ENCODE measurements at regions not wholly inside any gene's neighbourhood (a gene's known extent, or its start where the extent isn't known, plus 50 kb on each side); places are given as distances from the start of the nearest gene placed in this dataset.

DNA sequence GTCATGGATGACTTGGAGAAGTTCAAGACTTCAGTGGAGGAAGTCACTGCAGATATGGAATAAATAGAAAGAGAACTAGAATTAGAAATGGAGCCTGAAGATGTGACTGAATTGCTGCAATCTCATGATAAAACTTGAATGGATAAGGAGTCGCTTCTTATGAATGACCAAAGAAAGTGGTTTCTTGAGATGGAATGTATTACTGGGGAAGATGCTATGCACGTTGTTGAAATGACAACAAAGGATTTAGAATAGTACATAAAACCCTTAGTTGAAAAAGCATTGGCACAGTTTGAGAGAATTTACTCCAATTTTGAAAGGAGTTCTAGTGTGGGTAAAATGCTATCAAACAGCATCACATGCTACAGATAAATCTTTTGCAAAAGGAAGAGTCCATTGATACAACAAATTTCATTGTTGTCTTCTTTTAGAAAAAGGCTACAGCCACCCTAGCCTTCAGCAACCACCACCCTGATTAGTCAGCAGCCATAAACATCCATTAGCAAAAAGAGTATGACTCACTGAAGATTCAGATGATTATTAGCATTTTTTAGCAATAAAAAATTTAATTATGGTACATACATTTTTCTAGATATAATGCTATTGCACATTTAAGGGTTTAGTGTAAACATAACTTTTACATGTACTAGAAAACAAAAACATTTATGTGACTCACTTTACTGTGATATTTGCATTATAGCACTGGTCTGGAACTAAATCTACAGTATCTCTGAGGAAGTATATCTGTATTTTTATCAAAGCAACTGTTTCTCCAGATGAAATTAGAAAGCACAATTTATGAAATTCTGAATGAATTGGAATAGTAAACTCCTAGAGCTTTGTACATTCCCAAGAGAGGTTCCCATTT lies 110.5 kb upstream of the TACR1 start:
- Mint-ChIP-seq H3K27me3 (ENCODE audit: insufficient read depth, low read depth) (no peaks in the 10 kb centered on the region), H3K27ac (no peak overlapping the region), H3K4me3 (no peak overlapping the region), H3K4me1 (no peaks in the 10 kb centered on the region), H3K36me3 (no peaks in the 10 kb centered on the region), H3K9me3 (no peaks in the 10 kb centered on the region)
- H3K27ac ChIP-seq, result no peak overlapping the region
- H2AFZ ChIP-seq (replicated peaks), result no peak overlapping the region
- no peaks in the 10 kb centered on the region for H3K79me2 ChIP-seq (ENCODE audit: low read depth)
- H4K20me1 ChIP-seq (ENCODE audit: low read depth), result no peaks in the 10 kb centered on the region
- H3K9ac ChIP-seq, result no peak overlapping the region
- no peaks in the 10 kb centered on the region for H3K36me3 ChIP-seq
- H3K4me3 ChIP-seq, result no peak overlapping the region
- H3K4me1 ChIP-seq, result no peaks in the 10 kb centered on the region
- H3K4me2 ChIP-seq, result no peak overlapping the region
- no peak for TF ChIP-seq EZH2 (IDR thresholded peaks at IDR 0.05)
- TF ChIP-seq, protein P1, sequence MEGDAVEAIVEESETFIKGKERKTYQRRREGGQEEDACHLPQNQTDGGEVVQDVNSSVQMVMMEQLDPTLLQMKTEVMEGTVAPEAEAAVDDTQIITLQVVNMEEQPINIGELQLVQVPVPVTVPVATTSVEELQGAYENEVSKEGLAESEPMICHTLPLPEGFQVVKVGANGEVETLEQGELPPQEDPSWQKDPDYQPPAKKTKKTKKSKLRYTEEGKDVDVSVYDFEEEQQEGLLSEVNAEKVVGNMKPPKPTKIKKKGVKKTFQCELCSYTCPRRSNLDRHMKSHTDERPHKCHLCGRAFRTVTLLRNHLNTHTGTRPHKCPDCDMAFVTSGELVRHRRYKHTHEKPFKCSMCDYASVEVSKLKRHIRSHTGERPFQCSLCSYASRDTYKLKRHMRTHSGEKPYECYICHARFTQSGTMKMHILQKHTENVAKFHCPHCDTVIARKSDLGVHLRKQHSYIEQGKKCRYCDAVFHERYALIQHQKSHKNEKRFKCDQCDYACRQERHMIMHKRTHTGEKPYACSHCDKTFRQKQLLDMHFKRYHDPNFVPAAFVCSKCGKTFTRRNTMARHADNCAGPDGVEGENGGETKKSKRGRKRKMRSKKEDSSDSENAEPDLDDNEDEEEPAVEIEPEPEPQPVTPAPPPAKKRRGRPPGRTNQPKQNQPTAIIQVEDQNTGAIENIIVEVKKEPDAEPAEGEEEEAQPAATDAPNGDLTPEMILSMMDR (IDR thresholded peaks at IDR 0.05), result no peak
- no peak for TF ChIP-seq EZH2phosphoT487 (IDR thresholded peaks at IDR 0.05)
- no peaks in the 10 kb centered on the region for H3F3A ChIP-seq (ENCODE audit: low read depth)
- H3K27me3 ChIP-seq, result no peaks in the 10 kb centered on the region
- no peak for DNase-seq (ENCODE audit: low spot score)
- no peaks in the 10 kb centered on the region for H3K9me3 ChIP-seq (ENCODE audit: low read depth)

DNA sequence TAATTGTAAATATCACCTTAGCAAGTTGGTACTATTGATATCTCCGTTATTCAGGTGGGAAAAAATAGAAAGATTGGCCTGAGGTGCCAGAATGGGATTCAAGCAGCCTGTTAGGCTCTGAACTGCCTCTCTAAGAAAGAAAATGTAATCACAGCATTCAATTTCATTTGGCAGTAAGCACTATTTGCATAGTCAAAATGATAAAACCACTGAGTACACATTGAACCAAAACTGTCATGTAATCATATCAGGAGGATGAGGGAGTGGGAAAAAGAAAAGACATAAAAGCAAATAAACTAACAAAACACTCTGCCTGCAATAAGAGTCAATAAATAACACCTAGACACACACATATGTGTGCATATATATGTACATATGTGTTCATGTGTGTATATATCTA lies 103.9 kb upstream of the TACR1 start:
- Histone ChIP-seq H4K20me1 (ENCODE audit: low read depth) (no peaks in the 10 kb centered on the region), H2AFZ (replicated peaks) (no peak overlapping the region), H3K4me3 (no peak overlapping the region), H3K36me3 (no peaks in the 10 kb centered on the region), H3K27me3 (no peaks in the 10 kb centered on the region), H3K27ac (no peak overlapping the region), H3K9me3 (ENCODE audit: low read depth) (no peaks in the 10 kb centered on the region), H3K4me2 (no peak overlapping the region), H3F3A (ENCODE audit: low read depth) (no peaks in the 10 kb centered on the region), H3K4me1 (no peaks in the 10 kb centered on the region), H3K9ac (no peak overlapping the region), H3K79me2 (ENCODE audit: low read depth) (no peaks in the 10 kb centered on the region)
- TF ChIP-seq, protein P1 (IDR thresholded peaks at IDR 0.05), result no peak
- TF ChIP-seq EZH2phosphoT487 (IDR thresholded peaks at IDR 0.05) (no peak), EZH2 (IDR thresholded peaks at IDR 0.05) (no peak)
- Mint-ChIP-seq H3K27ac (no peak overlapping the region), H3K27me3 (ENCODE audit: insufficient read depth, low read depth) (no peaks in the 10 kb centered on the region), H3K4me3 (no peak overlapping the region), H3K4me1 (no peaks in the 10 kb centered on the region), H3K9me3 (no peaks in the 10 kb centered on the region), H3K36me3 (no peaks in the 10 kb centered on the region)
- no peak for DNase-seq (ENCODE audit: low spot score)

DNA sequence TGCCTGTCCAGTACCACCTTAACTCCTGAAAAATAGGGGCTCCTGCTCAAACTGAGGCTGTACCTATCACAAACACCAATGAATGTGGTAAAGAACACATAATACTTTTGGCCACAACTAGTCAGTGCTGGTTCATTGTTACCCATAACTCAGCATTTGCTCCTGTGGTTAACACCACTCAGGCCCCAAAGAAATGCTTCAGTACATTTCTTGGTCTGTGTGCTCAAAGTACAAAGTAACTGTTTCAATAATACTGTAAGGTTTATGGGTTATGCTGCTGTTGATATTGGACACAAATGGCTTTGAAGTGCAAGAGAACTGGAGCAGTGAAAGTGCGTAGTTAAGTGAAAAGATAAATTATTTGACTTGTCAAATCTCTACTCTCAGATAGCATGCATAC lies 95.0 kb upstream of the TACR1 start:
- TF ChIP-seq EZH2phosphoT487 (IDR thresholded peaks at IDR 0.05) (no peak), EZH2 (IDR thresholded peaks at IDR 0.05) (no peak)
- TF ChIP-seq, protein P1 (IDR thresholded peaks at IDR 0.05), result no peak
- Mint-ChIP-seq H3K27ac (no peak overlapping the region), H3K36me3 (no peaks in the 10 kb centered on the region), H3K27me3 (ENCODE audit: insufficient read depth, low read depth) (peaks cover under 1% of the 10 kb centered on the region), H3K4me1 (peaks cover 4% of the 10 kb centered on the region), H3K9me3 (no peaks in the 10 kb centered on the region), H3K4me3 (no peak overlapping the region)
- Histone ChIP-seq H3F3A (ENCODE audit: low read depth) (no peaks in the 10 kb centered on the region), H3K9ac (no peak overlapping the region), H3K4me2 (no peak overlapping the region), H3K27ac (no peak overlapping the region), H3K36me3 (no peaks in the 10 kb centered on the region), H3K79me2 (ENCODE audit: low read depth) (no peaks in the 10 kb centered on the region), H2AFZ (replicated peaks) (no peak overlapping the region), H3K27me3 (no peaks in the 10 kb centered on the region), H3K9me3 (ENCODE audit: low read depth) (no peaks in the 10 kb centered on the region), H3K4me3 (no peak overlapping the region), H4K20me1 (ENCODE audit: low read depth) (no peaks in the 10 kb centered on the region), H3K4me1 (no peaks in the 10 kb centered on the region)
- DNase-seq (ENCODE audit: low spot score), result no peak

All from neural progenitor cell (in vitro differentiated cells).